ENCODE measurements at regions not wholly inside any gene's neighbourhood (a gene's known extent, or its start where the extent isn't known, plus 50 kb on each side); places are given as distances from the start of the nearest gene placed in this dataset.
A peak's percentile ranks its signal among the peaks of the same experiment; 100 is the strongest.
"Not testable (repeated sequence)": the region's sequence is repeated elsewhere in the genome, so short reads cannot be mapped to it uniquely, and the experiment has no call there.

GRCh38 chr3:177658354-177658753, 461.1 kb upstream of the TBL1XR1 start (continued):
- TF ChIP-seq, protein P1, sequence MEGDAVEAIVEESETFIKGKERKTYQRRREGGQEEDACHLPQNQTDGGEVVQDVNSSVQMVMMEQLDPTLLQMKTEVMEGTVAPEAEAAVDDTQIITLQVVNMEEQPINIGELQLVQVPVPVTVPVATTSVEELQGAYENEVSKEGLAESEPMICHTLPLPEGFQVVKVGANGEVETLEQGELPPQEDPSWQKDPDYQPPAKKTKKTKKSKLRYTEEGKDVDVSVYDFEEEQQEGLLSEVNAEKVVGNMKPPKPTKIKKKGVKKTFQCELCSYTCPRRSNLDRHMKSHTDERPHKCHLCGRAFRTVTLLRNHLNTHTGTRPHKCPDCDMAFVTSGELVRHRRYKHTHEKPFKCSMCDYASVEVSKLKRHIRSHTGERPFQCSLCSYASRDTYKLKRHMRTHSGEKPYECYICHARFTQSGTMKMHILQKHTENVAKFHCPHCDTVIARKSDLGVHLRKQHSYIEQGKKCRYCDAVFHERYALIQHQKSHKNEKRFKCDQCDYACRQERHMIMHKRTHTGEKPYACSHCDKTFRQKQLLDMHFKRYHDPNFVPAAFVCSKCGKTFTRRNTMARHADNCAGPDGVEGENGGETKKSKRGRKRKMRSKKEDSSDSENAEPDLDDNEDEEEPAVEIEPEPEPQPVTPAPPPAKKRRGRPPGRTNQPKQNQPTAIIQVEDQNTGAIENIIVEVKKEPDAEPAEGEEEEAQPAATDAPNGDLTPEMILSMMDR (IDR thresholded peaks at IDR 0.05; ENCODE audit: low read depth, low read length, missing input control): no peak
- no peak for TF ChIP-seq EGR1 (IDR thresholded peaks at IDR 0.05; ENCODE audit: low read depth in 2 of 2)
- no peak for TF ChIP-seq SP1 (IDR thresholded peaks at IDR 0.05)
- no peak for TF ChIP-seq RXRA (IDR thresholded peaks at IDR 0.05)
- TF ChIP-seq, protein P2, sequence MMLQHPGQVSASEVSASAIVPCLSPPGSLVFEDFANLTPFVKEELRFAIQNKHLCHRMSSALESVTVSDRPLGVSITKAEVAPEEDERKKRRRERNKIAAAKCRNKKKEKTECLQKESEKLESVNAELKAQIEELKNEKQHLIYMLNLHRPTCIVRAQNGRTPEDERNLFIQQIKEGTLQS (IDR thresholded peaks at IDR 0.05): no peak

DNA sequence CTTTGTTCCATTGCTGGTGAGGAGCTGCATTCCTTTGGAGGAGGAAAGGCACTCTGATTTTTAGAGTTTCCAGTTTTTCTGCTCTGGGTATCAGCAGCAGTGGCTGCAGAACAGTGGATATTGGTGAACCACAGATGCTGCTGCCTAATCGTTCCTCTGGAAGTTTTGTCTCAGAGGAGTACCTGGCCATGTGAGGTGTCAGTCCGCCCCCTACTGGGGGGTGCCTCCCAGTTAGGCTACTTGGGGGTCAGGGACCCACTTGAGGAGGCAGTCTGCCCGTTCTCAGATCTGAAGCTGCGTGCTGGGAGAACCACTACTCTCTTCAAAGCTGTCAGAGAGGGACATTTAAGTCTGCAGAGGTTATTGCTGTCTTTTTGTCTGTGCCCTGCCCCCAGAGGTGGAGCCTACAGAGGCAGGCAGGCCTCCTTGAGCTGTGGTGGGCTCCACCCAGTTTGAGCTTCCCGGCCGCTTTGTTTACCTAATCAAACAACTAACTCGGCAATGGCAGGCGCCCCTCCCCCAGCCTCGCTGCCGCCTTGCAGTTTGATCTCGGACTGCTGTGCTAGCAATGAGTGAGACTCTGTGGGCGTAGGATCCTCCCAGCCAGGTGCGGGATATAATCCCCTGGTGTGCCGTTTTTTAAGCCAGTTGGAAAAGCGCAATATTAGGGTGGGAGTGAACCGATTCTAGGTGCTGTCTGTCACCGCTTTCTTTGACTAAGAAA, 467.3 kb upstream of the TBL1XR1 start:
- 81% methylated on average over 17 of the region's 17 CpGs for WGBS
- H3K27ac ChIP-seq (ENCODE audit: low read depth in 1 of 2, low read length in 2 of 2); DNase-seq (ENCODE audit: low spot score); H3K4me1 ChIP-seq (ENCODE audit: control insufficient read depth in 4 of 4, insufficient read depth in 4 of 4, low read length in 3 of 4); H3K9ac ChIP-seq (ENCODE audit: low read depth in 1 of 2, low read length in 2 of 2); H3K36me3 ChIP-seq (ENCODE audit: control insufficient read depth in 4 of 4, insufficient read depth in 3 of 4, low read depth in 1 of 4, low read length in 3 of 4); H3K27me3 ChIP-seq (ENCODE audit: control insufficient read depth in 4 of 4, insufficient read depth in 4 of 4, low read length in 3 of 4); H3K4me3 ChIP-seq (ENCODE audit: low read depth in 1 of 3, low read length in 3 of 3); H3K9me3 ChIP-seq (ENCODE audit: control insufficient read depth in 4 of 4, low read length in 3 of 4): not testable (repeated sequence)
- peak; percentile 14 to 66 for TF ChIP-seq RAD21 (IDR thresholded peaks at IDR 0.05)

GRCh38 chr3:177665122-177665808, 468.0 kb upstream of the TBL1XR1 start:
- no peak overlapping the region for H3K4me3 ChIP-seq (ENCODE audit: low read depth in 1 of 3, low read length in 3 of 3)
- H3K36me3 ChIP-seq (ENCODE audit: control insufficient read depth in 4 of 4, insufficient read depth in 3 of 4, low read depth in 1 of 4, low read length in 3 of 4): no peaks in the 10 kb centered on the region
- WGBS: 97% methylated on average over 9 of the region's 9 CpGs

DNA sequence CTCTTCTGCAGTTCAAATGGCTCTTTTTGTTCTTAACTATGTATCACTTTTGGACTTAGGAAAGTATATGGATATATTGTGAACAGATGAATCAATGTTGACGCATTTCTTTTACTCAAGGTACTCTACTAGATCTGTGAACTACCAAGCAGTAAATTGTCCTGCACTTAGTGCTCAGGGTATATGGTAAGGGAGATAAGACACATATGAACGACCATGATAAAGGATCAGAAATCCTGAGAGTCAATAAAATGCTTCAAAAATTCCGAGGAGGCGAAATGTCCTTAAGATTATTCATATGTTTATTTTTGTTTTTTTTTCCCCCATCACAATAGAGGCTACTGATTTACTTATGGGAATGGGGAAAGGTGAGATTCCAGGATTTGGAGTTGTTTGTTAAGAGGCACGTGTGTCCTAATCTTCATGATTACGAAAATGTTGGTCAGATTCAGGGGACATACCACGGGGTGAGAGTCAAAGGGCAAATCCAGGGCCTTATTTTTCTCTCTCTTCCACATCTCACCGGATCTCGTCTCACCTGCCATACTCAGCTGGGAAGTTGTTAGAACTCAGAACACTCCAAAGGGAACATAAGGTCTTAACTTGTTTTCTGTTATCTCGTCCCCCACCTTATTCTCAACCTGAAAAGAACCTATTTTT, 475.1 kb upstream of the TBL1XR1 start:
- Histone ChIP-seq H3K36me3 (ENCODE audit: control insufficient read depth in 4 of 4, insufficient read depth in 3 of 4, low read depth in 1 of 4, low read length in 3 of 4) (no peaks in the 10 kb centered on the region), H3K27me3 (ENCODE audit: control insufficient read depth in 4 of 4, insufficient read depth in 4 of 4, low read length in 3 of 4) (no peaks in the 10 kb centered on the region), H3K9ac (ENCODE audit: low read depth in 1 of 2, low read length in 2 of 2) (no peak overlapping the region), H3K9me3 (ENCODE audit: control insufficient read depth in 4 of 4, low read length in 3 of 4) (no peaks in the 10 kb centered on the region), H3K27ac (ENCODE audit: low read depth in 1 of 2, low read length in 2 of 2) (no peak overlapping the region), H3K4me1 (ENCODE audit: control insufficient read depth in 4 of 4, insufficient read depth in 4 of 4, low read length in 3 of 4) (peaks cover 0 to 7% (median 0%) of the 10 kb centered on the region in 4 donors), H3K4me3 (ENCODE audit: low read depth in 1 of 3, low read length in 3 of 3) (no peak overlapping the region)
- 68% methylated on average over 10 of the region's 10 CpGs for WGBS
- no peak for DNase-seq (ENCODE audit: low spot score)
- no peak for TF ChIP-seq JUND (IDR thresholded peaks at IDR 0.05)
- no peak for TF ChIP-seq FOXA1 (IDR thresholded peaks at IDR 0.05)
- no peak for TF ChIP-seq YY1 (IDR thresholded peaks at IDR 0.05)
- no peak for TF ChIP-seq SP1 (IDR thresholded peaks at IDR 0.05)
- TF ChIP-seq, protein P1 (IDR thresholded peaks at IDR 0.05; ENCODE audit: low read depth, low read length, missing input control): no peak
- TF ChIP-seq, protein P2 (IDR thresholded peaks at IDR 0.05): no peak
- TF ChIP-seq TAF1 (conservative IDR thresholded peaks at IDR 0.05): no peak
- TF ChIP-seq MAX (IDR thresholded peaks at IDR 0.05): peak; percentile 19
- TF ChIP-seq HNF4G (IDR thresholded peaks at IDR 0.05): no peak
- TF ChIP-seq RXRA (IDR thresholded peaks at IDR 0.05): peak in 1 of 2 donors; percentile 27

More at GRCh38 chr3:177665122-177665808, 468.0 kb upstream of the TBL1XR1 start:
- DNase-seq (ENCODE audit: low spot score): no peak
- no peak for TF ChIP-seq YY1 (IDR thresholded peaks at IDR 0.05)
- TF ChIP-seq NR2F2 (IDR thresholded peaks at IDR 0.05): no peak
- TF ChIP-seq MAX (IDR thresholded peaks at IDR 0.05): no peak
- TF ChIP-seq TAF1 (conservative IDR thresholded peaks at IDR 0.05): no peak
- Histone ChIP-seq H3K9me3 (ENCODE audit: control insufficient read depth in 4 of 4, low read length in 3 of 4) (no peaks in the 10 kb centered on the region), H3K27ac (ENCODE audit: low read depth in 1 of 2, low read length in 2 of 2) (no peak overlapping the region), H3K4me1 (ENCODE audit: control insufficient read depth in 4 of 4, insufficient read depth in 4 of 4, low read length in 3 of 4) (no peaks in the 10 kb centered on the region), H3K27me3 (ENCODE audit: control insufficient read depth in 4 of 4, insufficient read depth in 4 of 4, low read length in 3 of 4) (no peaks in the 10 kb centered on the region), H3K9ac (ENCODE audit: low read depth in 1 of 2, low read length in 2 of 2) (no peak overlapping the region)
